Astrocyte (in vitro differentiated cells and primary cell): ENCODE measurements at regions not wholly inside any gene's neighbourhood (a gene's known extent, or its start where the extent isn't known, plus 50 kb on each side); places are given as distances from the start of the nearest gene placed in this dataset.
A peak's percentile ranks its signal among the peaks of the same experiment; 100 is the strongest.

ENCODE experiments used
- DNase-seq: peaks from one replicate; pipeline ENCODE4 v3.0.0-alpha.2; 2010; ENCODE audit warnings: low read depth
- FAIRE-seq: peaks from 2 replicates; lab custom pipeline; 2011; peaks lifted over from hg19 to GRCh38; lab: Jason Lieb, UNC
- H2AFZ ChIP-seq: 2 replicates; pipeline ENCODE4 v1.6.0; 2012; ENCODE audit warnings: low read depth, low read length, inconsistent platforms
- H3K27ac ChIP-seq: 2 replicates; pipeline ENCODE4 v1.5.1; 2011; ENCODE audit warnings: low read depth, low read length, inconsistent platforms
- H3K27me3 ChIP-seq: 2 replicates; pipeline ENCODE4 v1.6.0; 2011; ENCODE audit warnings: low read length, inconsistent platforms; ENCODE audit not compliant: insufficient read depth
- H3K36me3 ChIP-seq: 2 replicates; pipeline ENCODE4 v1.5.1; 2011; ENCODE audit warnings: low read length, inconsistent platforms; ENCODE audit not compliant: insufficient read depth
- H3K4me1 ChIP-seq: 2 replicates; pipeline ENCODE4 v1.5.1; 2011; ENCODE audit warnings: low read length, inconsistent platforms; ENCODE audit not compliant: insufficient read depth
- H3K4me2 ChIP-seq: 2 replicates; pipeline ENCODE4 v1.6.0; 2012; ENCODE audit warnings: low read length, inconsistent platforms
- H3K4me3 ChIP-seq: 2 replicates; pipeline ENCODE4 v1.5.1; 2011; ENCODE audit warnings: low read depth, mild to moderate bottlenecking, low read length, inconsistent platforms; ENCODE audit not compliant: insufficient read depth
- H3K79me2 ChIP-seq: 2 replicates; pipeline ENCODE4 v1.6.0; 2012; ENCODE audit warnings: mild to moderate bottlenecking, low read length, inconsistent platforms; ENCODE audit not compliant: insufficient read depth
- H3K9ac ChIP-seq: 2 replicates; pipeline ENCODE4 v1.6.0; 2012; ENCODE audit warnings: mild to moderate bottlenecking, low read length, inconsistent platforms
- H3K9me3 ChIP-seq: 2 replicates; pipeline ENCODE4 v1.5.1; 2012; ENCODE audit warnings: low read depth, mild to moderate bottlenecking, low read length, inconsistent platforms; ENCODE audit not compliant: insufficient read depth
- H4K20me1 ChIP-seq: 2 replicates; pipeline ENCODE4 v1.6.0; 2012; ENCODE audit warnings: low read length, inconsistent platforms; ENCODE audit not compliant: insufficient read depth
- H3K27ac Mint-ChIP-seq: one replicate; pipeline ENCODE4 v1.8.0; 2021; ENCODE audit warnings: mild to moderate bottlenecking, mixed read lengths; ENCODE audit not compliant: unreplicated experiment
- H3K27me3 Mint-ChIP-seq: one replicate; pipeline ENCODE4 v1.8.0; 2021; ENCODE audit warnings: low read depth, mixed read lengths; ENCODE audit not compliant: unreplicated experiment
- H3K36me3 Mint-ChIP-seq: one replicate; pipeline ENCODE4 v1.8.0; 2021; ENCODE audit warnings: low read depth, mixed read lengths; ENCODE audit not compliant: unreplicated experiment
- H3K4me1 Mint-ChIP-seq: one replicate; pipeline ENCODE4 v1.8.0; 2021; ENCODE audit warnings: low read depth, mixed read lengths; ENCODE audit not compliant: unreplicated experiment
- H3K4me3 Mint-ChIP-seq: one replicate; pipeline ENCODE4 v1.8.0; 2021; ENCODE audit warnings: mild to moderate bottlenecking, moderate library complexity, mixed read lengths; ENCODE audit not compliant: unreplicated experiment
- H3K9me3 Mint-ChIP-seq: one replicate; pipeline ENCODE4 v1.8.0; 2021; ENCODE audit warnings: mild to moderate bottlenecking, mixed read lengths; ENCODE audit not compliant: unreplicated experiment
- EZH2 ChIP-seq: IDR thresholded peaks from 2 replicates; pipeline ENCODE4 v1.6.1; 2012; ENCODE audit warnings: mild to moderate bottlenecking, low read length, inconsistent platforms; ENCODE audit not compliant: insufficient read depth
- TF ChIP-seq, protein P1 (sequence below): IDR thresholded peaks from 2 replicates; pipeline ENCODE4 v1.5.1; 2011; ENCODE audit warnings: low read depth, mild to moderate bottlenecking, inconsistent platforms, low read length, moderate library complexity; ENCODE audit not compliant: insufficient read depth

GRCh38 chr10:110408943-110409342 is 88.8 kb upstream of the DUSP5 start:
- Histone ChIP-seq H3K9ac (no peak overlapping the region), H3K4me3 (no peak overlapping the region), H3K4me2 (no peak overlapping the region), H3K27ac (no peak overlapping the region), H3K27me3 (no peaks in the 10 kb centered on the region), H3K79me2 (no peaks in the 10 kb centered on the region), H4K20me1 (no peaks in the 10 kb centered on the region), H2AFZ (no peak overlapping the region), H3K4me1 (peaks cover 35% of the 10 kb centered on the region), H3K36me3 (no peaks in the 10 kb centered on the region), H3K9me3 (no peaks in the 10 kb centered on the region)
- DNase-seq: no peak
- no peak for TF ChIP-seq EZH2
- TF ChIP-seq, protein P1, sequence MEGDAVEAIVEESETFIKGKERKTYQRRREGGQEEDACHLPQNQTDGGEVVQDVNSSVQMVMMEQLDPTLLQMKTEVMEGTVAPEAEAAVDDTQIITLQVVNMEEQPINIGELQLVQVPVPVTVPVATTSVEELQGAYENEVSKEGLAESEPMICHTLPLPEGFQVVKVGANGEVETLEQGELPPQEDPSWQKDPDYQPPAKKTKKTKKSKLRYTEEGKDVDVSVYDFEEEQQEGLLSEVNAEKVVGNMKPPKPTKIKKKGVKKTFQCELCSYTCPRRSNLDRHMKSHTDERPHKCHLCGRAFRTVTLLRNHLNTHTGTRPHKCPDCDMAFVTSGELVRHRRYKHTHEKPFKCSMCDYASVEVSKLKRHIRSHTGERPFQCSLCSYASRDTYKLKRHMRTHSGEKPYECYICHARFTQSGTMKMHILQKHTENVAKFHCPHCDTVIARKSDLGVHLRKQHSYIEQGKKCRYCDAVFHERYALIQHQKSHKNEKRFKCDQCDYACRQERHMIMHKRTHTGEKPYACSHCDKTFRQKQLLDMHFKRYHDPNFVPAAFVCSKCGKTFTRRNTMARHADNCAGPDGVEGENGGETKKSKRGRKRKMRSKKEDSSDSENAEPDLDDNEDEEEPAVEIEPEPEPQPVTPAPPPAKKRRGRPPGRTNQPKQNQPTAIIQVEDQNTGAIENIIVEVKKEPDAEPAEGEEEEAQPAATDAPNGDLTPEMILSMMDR: no peak
- FAIRE-seq: no peak
- no peak overlapping the region for H3K27ac Mint-ChIP-seq
- H3K9me3 Mint-ChIP-seq: peaks cover 1% of the 10 kb centered on the region
- no peak overlapping the region for H3K4me3 Mint-ChIP-seq
- H3K36me3 Mint-ChIP-seq: peaks cover 1% of the 10 kb centered on the region
- peaks cover 7% of the 10 kb centered on the region for H3K27me3 Mint-ChIP-seq
- peaks cover 47% of the 10 kb centered on the region for H3K4me1 Mint-ChIP-seq

- Mint-ChIP-seq H3K9me3 (peaks cover 1% of the 10 kb centered on the region), H3K4me3 (no peak overlapping the region), H3K27ac (no peak overlapping the region), H3K27me3 (peaks cover 7% of the 10 kb centered on the region), H3K36me3 (peaks cover 1% of the 10 kb centered on the region), H3K4me1 (peaks cover 51% of the 10 kb centered on the region)
- Histone ChIP-seq H3K27ac (no peak overlapping the region), H3K79me2 (no peaks in the 10 kb centered on the region), H3K4me2 (no peak overlapping the region), H4K20me1 (no peaks in the 10 kb centered on the region), H3K9ac (no peak overlapping the region), H3K27me3 (no peaks in the 10 kb centered on the region), H3K36me3 (no peaks in the 10 kb centered on the region), H2AFZ (no peak overlapping the region), H3K9me3 (no peaks in the 10 kb centered on the region), H3K4me1 (peaks cover 40% of the 10 kb centered on the region), H3K4me3 (no peak overlapping the region)
- TF ChIP-seq, protein P1: no peak
- TF ChIP-seq EZH2: no peak
- DNase-seq (no peak), FAIRE-seq (no peak)
These were observed 88.2 kb upstream of the DUSP5 start for GRCh38 chr10:110409488-110409887.

DNA sequence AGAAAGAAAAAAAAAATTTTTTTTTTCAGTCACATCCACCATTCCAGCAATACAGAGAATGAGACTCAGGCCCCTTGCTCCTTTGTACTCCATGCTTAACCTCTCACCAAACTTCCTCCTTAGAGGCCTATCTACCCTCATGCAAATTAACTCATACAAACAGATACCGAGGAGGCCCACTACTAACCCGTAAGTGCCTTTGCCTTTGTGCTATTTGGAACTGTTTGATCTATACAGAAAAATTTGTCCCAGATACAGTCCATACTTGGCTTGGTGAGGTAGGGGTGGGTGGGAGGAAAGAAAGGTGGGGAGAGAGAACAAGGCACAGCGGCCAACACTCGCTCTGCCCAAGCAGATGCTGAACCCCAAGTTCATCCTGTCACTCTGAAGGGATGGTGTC is 87.8 kb upstream of the DUSP5 start:
- peak overlapping the region; percentile 98 for H3K27ac Mint-ChIP-seq
- peak overlapping the region; percentile 65 for H3K4me2 ChIP-seq

More for the DNA sequence above, 87.8 kb upstream of the DUSP5 start:
- Mint-ChIP-seq H3K4me1 (peaks cover 52% of the 10 kb centered on the region), H3K9me3 (peaks cover 1% of the 10 kb centered on the region), H3K4me3 (no peak overlapping the region), H3K27me3 (peaks cover 4% of the 10 kb centered on the region), H3K36me3 (peaks cover 1% of the 10 kb centered on the region)
- Histone ChIP-seq H3K27me3 (no peaks in the 10 kb centered on the region), H4K20me1 (no peaks in the 10 kb centered on the region), H3K4me1 (peaks cover 45% of the 10 kb centered on the region), H3K9ac (peak overlapping the region; percentile 53), H3K9me3 (no peaks in the 10 kb centered on the region), H3K79me2 (no peaks in the 10 kb centered on the region), H2AFZ (no peak overlapping the region), H3K4me3 (no peak overlapping the region), H3K27ac (peak overlapping the region; percentile 76), H3K36me3 (no peaks in the 10 kb centered on the region)
- no peak for DNase-seq
- TF ChIP-seq EZH2: no peak
- TF ChIP-seq, protein P1: no peak
- FAIRE-seq: no peak
